ENCODE measurements at regions not wholly inside any gene's neighbourhood (a gene's known extent, or its start where the extent isn't known, plus 50 kb on each side); places are given as distances from the start of the nearest gene placed in this dataset.

DNA sequence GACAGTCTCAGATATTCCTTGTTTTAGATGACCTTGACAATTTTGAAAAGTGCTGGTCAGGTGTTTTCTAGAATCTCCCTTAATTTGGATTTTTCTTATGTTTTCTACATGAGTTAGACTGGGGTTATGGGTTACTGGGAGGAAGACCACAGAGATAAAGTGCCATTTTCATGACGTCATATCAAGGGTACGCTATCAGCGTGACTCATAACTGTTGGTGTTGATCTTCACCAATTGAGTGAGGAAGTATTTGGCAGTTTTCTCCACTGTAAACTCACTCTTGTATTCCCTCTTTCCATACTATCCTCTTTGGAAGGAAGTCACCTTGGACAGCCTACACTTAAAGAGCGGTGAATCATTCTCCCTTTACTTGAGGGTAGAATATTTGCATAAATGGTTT, 56.9 kb downstream of the MAGEC1 start:
- no peak for DNase-seq (ENCODE audit: low spot score)
- in situ Hi-C loops (cut with HindIII; ENCODE audit: low sequenced_read_pairs): no loop called here

All from G401 (cell line).